Heart right ventricle (tissue), 16 donors: ENCODE measurements at regions not wholly inside any gene's neighbourhood (a gene's known extent, or its start where the extent isn't known, plus 50 kb on each side); places are given as distances from the start of the nearest gene placed in this dataset.

Experiments
- ATAC-seq, 8 donors: fragments of 200-7000 bp; cut with Tn5 transposase; one replicate each; pipeline ENCODE4 v1.9.1; 2020; ENCODE audit warnings: mild to moderate bottlenecking in 8 of 8, moderate library complexity in 8 of 8, moderate number of reproducible peaks in 1 of 8
- DNase-seq, 2 donors: peaks; one replicate each; pipeline ENCODE4 v3.0.0-alpha.2; 2020
- H3K27ac ChIP-seq, 10 donors: fragments of 200-600 bp; sonication (generic) in 2 of 10; one replicate each; pipeline versions ENCODE4 v1.5.0 to v1.8.0; 2020 to 2022; ENCODE audit warnings: mild to moderate bottlenecking in 3 of 10
- H3K27me3 ChIP-seq, 7 donors: fragments of 200-600 bp; one replicate each; pipeline ENCODE4 v1.8.0; 2021 to 2022; ENCODE audit warnings: mild to moderate bottlenecking in 2 of 7
- H3K36me3 ChIP-seq, 9 donors: fragments of 200-600 bp; sonication (generic) in 1 of 9; one replicate each; pipeline versions ENCODE4 v1.5.0 to v1.8.0; 2020 to 2022; ENCODE audit warnings: mild to moderate bottlenecking in 2 of 9
- H3K4me1 ChIP-seq, 9 donors: fragments of 200-600 bp; sonication (generic) in 1 of 9; one replicate each; pipeline versions ENCODE4 v1.5.0 to v1.8.0; 2020 to 2022; ENCODE audit warnings: mild to moderate bottlenecking in 4 of 9
- H3K4me3 ChIP-seq, 10 donors: fragments of 200-600 bp; sonication (generic) in 2 of 10; one replicate each; pipeline versions ENCODE4 v1.5.0 to v1.8.0; 2020 to 2022; ENCODE audit warnings: mild to moderate bottlenecking in 7 of 10, moderate library complexity in 2 of 10
- H3K9me3 ChIP-seq, 11 donors: fragments of 200-600 bp in 10 of 11; sonication (generic) in 2 of 11; one replicate each; pipeline versions ENCODE4 v1.5.0 to v1.8.0; 2013 to 2022; ENCODE audit warnings: mild to moderate bottlenecking in 2 of 11, control low read depth in 1 of 11, moderate library complexity in 1 of 11
- WGBS, 2 donors: extraction: QIAGEN DNeasy Blood & Tissue Kit; methylation state at CpG; one replicate each; pipeline ENCODE4 v1.1.7; 2013; ENCODE audit warnings: inconsistent platforms in 1 of 2; 5-methylcytosine and 5-hydroxymethylcytosine counted together
- intact Hi-C, 10 donors: fragments of 100-400 bp; cut with DNase I; formaldehyde crosslinking; loops; one replicate each; pipeline versions ENCODE4 v1.11.1 to v1.14.2; 2022
- TF ChIP-seq, protein P1 (sequence below), 9 donors: fragments of 200-600 bp; sonication (generic) in 2 of 9; IDR thresholded peaks; one replicate each; pipeline versions ENCODE4 v1.5.0 to v1.8.0; 2021 to 2022; ENCODE audit warnings: antibody characterized with exemption in 9 of 9, mild to moderate bottlenecking in 5 of 9, moderate library complexity in 1 of 9
- donor health status: Arrhythmogenic right ventricular cardiomyopathy.
- donor health status: ischemic (EF 13 %, LVEDD 7.1; RV severe dilation, severe dysfunction).
- donor health status: healthy with polysubstance abuse.
- donor health status: DM: no; HTN: yes; CAD: no.
- donor health status: DM: no; HTN: no; CAD: no.
- donor health status: ischemic (EF 25% LVEDD 6.9; RV normal size, moderate dysfunction).
- donor health status: ischemic (EF 25% LVEDD 5.7; RV mildly dilated, moderate dysfunction).
- donor health status: healthy.
- donor health status: DM: yes; HTN: yes; CAD: no.
- donor health status: Ischemic cardiomyopathy.
- donor health status: ischemic (EF 35%, LVEDD 5.7; RV mildly dilated, moderate dysfunction).
- donor health status: nonischemic (EF 11% LVEDD 7.7; RV severe dilation, severe dysfunction).
- donor health status: DM: yes; HTN: yes; CAD: no.
- donor health status: PGD.
- donor health status: ischemic (EF 29% LVEDD 5.4; RV normal size, mild dysfunction).
- donor health status: nonischemic (EF 23%, LVEDD 6.1; RV moderate dilation, normal function).

DNA sequence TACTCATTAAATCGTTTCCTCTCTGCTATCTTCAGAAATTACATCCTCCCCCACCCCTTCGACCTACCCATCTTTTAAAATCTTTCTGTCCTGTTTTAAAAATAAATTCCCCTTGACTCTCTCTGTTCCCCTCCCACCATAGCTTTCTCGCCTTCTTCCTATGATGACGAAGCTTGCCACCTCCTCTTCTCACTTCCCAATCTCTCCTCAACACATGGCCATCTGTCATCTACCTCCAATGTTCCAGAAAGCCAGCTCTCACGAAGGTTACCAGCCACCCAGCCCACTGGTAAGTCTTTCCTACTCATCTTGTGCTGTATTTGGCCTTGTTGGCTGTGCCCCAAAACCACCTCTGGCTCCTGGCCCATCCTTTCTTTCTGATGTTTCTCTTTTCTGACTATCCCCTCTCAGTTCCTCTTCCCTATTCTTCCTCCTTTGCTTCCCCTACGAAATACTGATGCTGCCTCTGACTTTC, 346.3 kb downstream of the ENC1 start:
- peaks cover 0 to 18% (median 7%) of the 10 kb centered on the region in 9 donors for H3K4me1 ChIP-seq
- 71 to 77% methylated on average over 6 of the region's 6 CpGs for WGBS, 2 donors
- intact Hi-C loops: loop anchor here in 1 of 10 donors (10.0 kb wide), 1 partner anchor 351 kb away; the partner anchor contains the start of gene ENC1
- ATAC-seq (peak in 1 of 8 donors; percentile 8), DNase-seq (peak in 1 of 2 donors; percentile 21)
- no peaks in the 10 kb centered on the region for H3K9me3 ChIP-seq
- no peaks in the 10 kb centered on the region for H3K36me3 ChIP-seq
- TF ChIP-seq, protein P1, sequence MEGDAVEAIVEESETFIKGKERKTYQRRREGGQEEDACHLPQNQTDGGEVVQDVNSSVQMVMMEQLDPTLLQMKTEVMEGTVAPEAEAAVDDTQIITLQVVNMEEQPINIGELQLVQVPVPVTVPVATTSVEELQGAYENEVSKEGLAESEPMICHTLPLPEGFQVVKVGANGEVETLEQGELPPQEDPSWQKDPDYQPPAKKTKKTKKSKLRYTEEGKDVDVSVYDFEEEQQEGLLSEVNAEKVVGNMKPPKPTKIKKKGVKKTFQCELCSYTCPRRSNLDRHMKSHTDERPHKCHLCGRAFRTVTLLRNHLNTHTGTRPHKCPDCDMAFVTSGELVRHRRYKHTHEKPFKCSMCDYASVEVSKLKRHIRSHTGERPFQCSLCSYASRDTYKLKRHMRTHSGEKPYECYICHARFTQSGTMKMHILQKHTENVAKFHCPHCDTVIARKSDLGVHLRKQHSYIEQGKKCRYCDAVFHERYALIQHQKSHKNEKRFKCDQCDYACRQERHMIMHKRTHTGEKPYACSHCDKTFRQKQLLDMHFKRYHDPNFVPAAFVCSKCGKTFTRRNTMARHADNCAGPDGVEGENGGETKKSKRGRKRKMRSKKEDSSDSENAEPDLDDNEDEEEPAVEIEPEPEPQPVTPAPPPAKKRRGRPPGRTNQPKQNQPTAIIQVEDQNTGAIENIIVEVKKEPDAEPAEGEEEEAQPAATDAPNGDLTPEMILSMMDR (IDR thresholded peaks at IDR 0.05): no peak
- H3K27me3 ChIP-seq: no peaks in the 10 kb centered on the region
- H3K4me3 ChIP-seq: no peak overlapping the region
- H3K27ac ChIP-seq: no peak overlapping the region

DNA sequence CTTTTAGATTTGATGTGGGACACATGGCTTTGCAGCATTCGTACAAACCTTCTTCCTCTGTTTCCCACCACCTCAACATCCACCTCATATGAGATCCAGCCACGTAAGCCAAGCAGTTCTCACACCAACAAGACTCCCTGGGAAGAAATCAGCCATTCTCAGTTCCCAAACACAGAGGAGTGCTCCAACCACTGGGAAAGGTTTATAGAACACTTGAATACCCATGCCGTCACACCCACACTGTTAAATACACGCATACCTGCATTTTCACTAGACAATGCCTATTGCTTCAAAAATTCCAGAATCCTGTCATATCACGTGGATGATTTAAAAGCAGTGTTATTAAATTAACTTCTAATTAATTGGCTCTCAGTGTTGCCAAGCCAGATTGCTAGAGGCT, 347.3 kb downstream of the ENC1 start:
- ATAC-seq (no peak), DNase-seq (no peak)
- Histone ChIP-seq H3K4me3 (no peak overlapping the region), H3K27ac (no peak overlapping the region), H3K36me3 (no peaks in the 10 kb centered on the region), H3K9me3 (no peaks in the 10 kb centered on the region), H3K27me3 (no peaks in the 10 kb centered on the region), H3K4me1 (peaks cover 0 to 28% (median 8%) of the 10 kb centered on the region in 9 donors)
- TF ChIP-seq, protein P1 (IDR thresholded peaks at IDR 0.05): no peak
- intact Hi-C loops: loop anchor here in 1 of 10 donors (10.0 kb wide), 1 partner anchor 352 kb away; the partner anchor contains the start of gene ENC1
- 83 to 90% methylated on average over 5 of the region's 5 CpGs for WGBS, 2 donors

DNA sequence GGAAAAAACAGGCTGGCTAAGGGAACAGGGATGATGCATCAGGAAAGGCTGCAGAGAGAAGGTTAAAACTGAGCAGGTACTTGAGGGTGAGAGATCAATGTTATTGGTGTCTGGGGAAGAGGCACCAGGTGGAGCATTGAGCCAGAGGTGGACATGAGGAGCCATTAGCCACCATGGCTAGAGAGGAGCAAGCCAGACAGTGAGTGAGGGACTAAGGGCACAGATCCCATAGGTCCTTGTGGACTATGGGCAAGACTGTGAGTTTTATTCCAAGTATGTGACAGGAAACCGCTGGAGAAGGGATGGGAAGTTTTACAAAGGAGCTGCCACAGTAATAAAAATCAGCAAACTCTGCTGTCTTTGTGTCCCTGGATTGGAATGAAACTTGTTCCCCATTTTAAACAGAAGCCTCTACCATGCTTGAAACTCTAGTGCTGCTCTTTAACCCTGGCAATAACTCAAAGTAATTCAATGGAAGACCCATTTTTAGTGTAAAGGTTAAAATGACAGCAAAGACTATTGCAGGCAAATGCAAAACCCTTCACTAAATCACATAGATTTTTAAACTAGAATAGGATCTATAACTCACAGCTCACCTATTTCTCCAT, 349.8 kb downstream of the ENC1 start:
- H3K4me1 ChIP-seq: peaks cover 0 to 24% (median 9%) of the 10 kb centered on the region in 9 donors

DNA sequence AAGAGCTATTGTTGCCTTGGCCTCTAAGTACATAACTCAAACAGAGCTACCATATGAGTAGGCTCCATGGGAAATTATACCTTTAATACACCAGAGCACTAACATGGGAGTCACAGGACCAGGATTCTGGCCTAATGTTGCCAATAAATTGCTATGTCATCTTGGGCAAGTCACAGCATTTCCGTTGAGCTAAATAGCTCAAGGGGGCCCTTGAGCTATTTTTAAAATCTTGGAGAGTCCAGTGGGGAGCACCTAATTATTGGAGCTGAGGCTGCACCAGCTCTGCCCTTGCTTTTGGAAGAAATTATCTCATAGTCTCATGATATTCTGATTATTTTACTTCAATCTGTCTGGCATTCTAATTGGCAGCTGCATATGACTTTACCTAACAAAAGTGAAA, 350.8 kb downstream of the ENC1 start:
- TF ChIP-seq, protein P1 (IDR thresholded peaks at IDR 0.05): no peak
- Histone ChIP-seq H3K9me3 (no peaks in the 10 kb centered on the region), H3K4me1 (peaks cover 0 to 24% (median 10%) of the 10 kb centered on the region in 9 donors), H3K36me3 (no peaks in the 10 kb centered on the region), H3K27me3 (no peaks in the 10 kb centered on the region), H3K4me3 (no peak overlapping the region), H3K27ac (peak overlapping the region in 8 of 10 donors; percentile 26 to 77 (median 53))
- no peak for DNase-seq
- WGBS, 2 donors: 46 to 61% methylated on average over 1 of the region's 1 CpG
- no peak for ATAC-seq
- intact Hi-C loops: loop anchor here in 3 of 10 donors (5.0 to 10.0 kb wide), 2 partner anchors 353 to 355 kb away; partner anchors contain the start of gene ENC1 (in 3 of the 3)

More for the DNA sequence above, 349.8 kb downstream of the ENC1 start:
- intact Hi-C loops: loop anchor here in 1 of 10 donors (10.0 kb wide), 1 partner anchor 354 kb away; the partner anchor contains the start of gene ENC1
- no peaks in the 10 kb centered on the region for H3K9me3 ChIP-seq
- H3K27me3 ChIP-seq: no peaks in the 10 kb centered on the region
- DNase-seq (no peak), ATAC-seq (no peak)
- no peak overlapping the region for H3K4me3 ChIP-seq
- no peaks in the 10 kb centered on the region for H3K36me3 ChIP-seq
- TF ChIP-seq, protein P1 (IDR thresholded peaks at IDR 0.05): peak in 1 of 9 donors; percentile 17
- no peak overlapping the region for H3K27ac ChIP-seq
- WGBS, 2 donors: 61 to 62% methylated on average over 1 of the region's 1 CpG
